ENCODE measurements at regions not wholly inside any gene's neighbourhood (a gene's known extent, or its start where the extent isn't known, plus 50 kb on each side); places are given as distances from the start of the nearest gene placed in this dataset.

DNA sequence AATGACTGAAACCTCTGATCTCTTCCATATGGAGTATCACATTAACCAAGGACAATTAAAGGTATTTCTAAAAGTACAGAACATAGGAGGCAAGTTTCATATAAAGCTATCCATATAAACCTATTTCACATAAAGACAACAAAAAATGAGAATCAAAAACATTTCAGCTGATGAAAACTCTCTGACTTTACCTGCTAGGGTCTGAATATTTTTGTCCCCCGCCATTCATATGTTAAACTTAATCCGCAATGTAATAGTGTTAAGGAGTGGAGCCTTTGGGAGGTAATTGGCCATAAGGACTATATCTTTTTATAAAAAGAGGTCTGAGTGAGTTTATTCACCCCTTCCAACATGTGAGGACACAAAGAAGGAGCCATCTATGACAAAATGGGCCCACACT is 788.5 kb downstream of the DTWD2 start:
- TF ChIP-seq, protein P1, sequence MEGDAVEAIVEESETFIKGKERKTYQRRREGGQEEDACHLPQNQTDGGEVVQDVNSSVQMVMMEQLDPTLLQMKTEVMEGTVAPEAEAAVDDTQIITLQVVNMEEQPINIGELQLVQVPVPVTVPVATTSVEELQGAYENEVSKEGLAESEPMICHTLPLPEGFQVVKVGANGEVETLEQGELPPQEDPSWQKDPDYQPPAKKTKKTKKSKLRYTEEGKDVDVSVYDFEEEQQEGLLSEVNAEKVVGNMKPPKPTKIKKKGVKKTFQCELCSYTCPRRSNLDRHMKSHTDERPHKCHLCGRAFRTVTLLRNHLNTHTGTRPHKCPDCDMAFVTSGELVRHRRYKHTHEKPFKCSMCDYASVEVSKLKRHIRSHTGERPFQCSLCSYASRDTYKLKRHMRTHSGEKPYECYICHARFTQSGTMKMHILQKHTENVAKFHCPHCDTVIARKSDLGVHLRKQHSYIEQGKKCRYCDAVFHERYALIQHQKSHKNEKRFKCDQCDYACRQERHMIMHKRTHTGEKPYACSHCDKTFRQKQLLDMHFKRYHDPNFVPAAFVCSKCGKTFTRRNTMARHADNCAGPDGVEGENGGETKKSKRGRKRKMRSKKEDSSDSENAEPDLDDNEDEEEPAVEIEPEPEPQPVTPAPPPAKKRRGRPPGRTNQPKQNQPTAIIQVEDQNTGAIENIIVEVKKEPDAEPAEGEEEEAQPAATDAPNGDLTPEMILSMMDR (conservative IDR thresholded peaks at IDR 0.05): no peak
- TF ChIP-seq EZH2 (IDR thresholded peaks at IDR 0.05; ENCODE audit: low read depth): no peak
